Left ventricle myocardium superior (tissue), 1 donor: ENCODE measurements at regions not wholly inside any gene's neighbourhood (a gene's known extent, or its start where the extent isn't known, plus 50 kb on each side); places are given as distances from the start of the nearest gene placed in this dataset.

Experiments used
- ATAC-seq: fragments of 200-7000 bp; cut with Tn5 transposase; one replicate; pipeline ENCODE4 v1.9.1; 2020; ENCODE audit warnings: mild to moderate bottlenecking, moderate library complexity
- DNase-seq: peaks from one replicate; pipeline ENCODE4 v3.0.0-alpha.2; 2020
- intact Hi-C: fragments of 100-400 bp; cut with micrococcal nuclease; formaldehyde crosslinking; loops from one replicate; pipeline ENCODE4 v1.11.0; 2022
- donor health status: DM: no; HTN: yes; CAD: no; lungs with severe emphysema.

DNA sequence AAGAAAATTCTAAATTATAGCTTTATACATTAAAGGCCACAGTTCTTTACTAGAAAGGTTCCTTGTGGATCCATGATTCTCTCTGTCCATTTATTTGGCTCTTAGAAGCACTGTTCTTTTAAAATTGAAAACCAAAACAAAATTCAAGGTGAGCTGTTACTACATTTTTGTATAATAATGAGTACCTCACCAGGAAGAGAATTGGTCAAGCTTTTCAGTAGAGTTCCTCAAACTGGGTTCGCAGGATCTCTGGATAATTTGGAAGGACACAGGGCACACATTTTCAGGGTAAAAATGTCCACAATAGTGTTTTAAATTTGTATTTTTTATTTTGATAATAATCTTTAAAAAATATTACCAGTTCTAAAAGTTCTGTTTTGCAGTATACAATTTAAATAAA, 93.0 kb downstream of the PPP1R3A start:
- ATAC-seq: no peak
- intact Hi-C loops: no loop called here
- DNase-seq: no peak

DNA sequence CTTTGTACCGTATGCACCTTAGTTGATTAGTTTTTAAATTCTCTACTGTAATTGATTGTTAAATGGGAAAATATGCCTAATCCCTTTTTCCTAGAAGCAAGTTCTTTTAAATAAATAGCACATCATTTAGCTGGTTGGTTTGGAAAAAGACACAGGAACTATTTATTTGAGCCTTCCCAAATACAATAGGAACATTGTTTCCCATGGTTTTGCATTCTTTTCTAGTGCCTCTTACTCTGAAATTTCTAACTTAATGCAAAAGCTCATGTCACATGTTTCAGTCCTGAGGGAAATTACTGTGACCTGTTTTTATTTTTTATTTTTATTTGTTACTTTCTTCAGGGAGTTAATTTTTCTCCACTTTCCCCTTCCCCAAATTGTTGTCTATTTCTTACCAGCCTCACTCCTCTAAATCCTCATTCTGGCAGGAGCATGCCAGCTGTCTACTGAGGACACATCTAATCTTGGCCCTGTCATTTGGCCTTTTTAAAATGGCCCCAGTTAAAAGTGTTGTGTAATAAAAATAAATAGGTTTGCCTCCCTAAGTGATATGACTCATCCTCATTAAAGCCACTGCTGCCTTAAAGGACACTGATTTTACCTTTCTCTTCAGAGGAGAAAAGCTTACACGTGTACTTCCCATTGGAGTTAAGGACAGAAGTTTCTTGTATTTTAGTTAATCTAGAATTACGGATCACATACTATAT, 94.5 kb downstream of the PPP1R3A start:
- intact Hi-C loops: no loop called here
- DNase-seq (no peak), ATAC-seq (peak; percentile 88)

GRCh38 chr7:113819474-113819873, 99.3 kb downstream of the PPP1R3A start:
- ATAC-seq: peak; percentile 67
- no peak for DNase-seq
- intact Hi-C loops: no loop called here

DNA sequence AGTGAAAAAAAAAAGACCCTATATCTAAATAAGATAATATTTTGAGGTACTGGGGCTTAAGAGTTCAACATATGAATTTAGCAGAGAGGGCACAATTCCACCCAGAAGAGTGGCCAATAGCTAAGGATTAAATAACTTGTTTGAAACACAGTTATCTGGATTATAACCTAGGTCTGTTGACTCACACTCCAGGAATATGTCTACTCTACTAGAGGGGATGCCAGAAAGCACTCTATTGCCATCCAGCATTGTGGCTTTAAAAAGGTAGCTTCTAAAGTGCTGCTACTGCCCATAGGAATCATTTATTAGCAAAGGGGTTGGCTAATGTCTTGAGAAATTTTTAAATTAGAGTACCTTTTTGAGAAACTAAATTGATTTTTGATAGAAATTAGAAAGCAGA, 102.2 kb downstream of the PPP1R3A start:
- DNase-seq: no peak
- ATAC-seq: peak; percentile 54
- intact Hi-C loops: no loop called here

- intact Hi-C loops: no loop called here
- ATAC-seq: no peak
- no peak for DNase-seq
These were observed 105.3 kb downstream of the PPP1R3A start for GRCh38 chr7:113813471-113813870.

DNA sequence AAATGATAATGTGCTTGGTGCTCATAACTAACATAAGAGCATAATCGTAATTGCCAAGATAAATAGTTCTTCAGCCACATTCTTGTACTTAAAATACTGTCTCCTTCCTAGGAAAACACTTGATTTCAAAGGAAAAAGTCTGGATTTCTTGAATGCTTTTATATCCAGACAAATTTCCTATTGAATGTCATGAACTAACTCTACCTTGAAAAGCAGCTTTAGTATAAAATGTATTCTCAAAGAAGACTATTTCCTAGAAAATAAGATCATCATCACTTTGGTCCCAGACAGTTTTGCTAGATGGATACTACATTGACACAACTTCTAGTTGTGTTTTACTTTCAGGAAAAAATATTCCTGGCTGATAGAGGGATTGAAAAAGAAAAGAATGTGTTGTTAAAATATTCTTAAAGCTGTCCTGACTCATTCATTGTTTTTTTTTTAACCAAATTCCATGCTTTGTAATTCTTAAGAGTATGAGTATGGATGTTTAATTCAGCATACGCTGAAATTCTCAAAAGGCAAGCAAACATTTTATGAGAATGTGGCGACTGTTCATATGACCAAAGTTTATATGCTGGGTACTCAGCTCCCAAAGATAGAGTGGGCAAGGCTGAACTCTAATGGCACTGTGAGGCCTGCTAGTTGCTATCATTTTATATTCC, 106.1 kb downstream of the PPP1R3A start:
- intact Hi-C loops: no loop called here
- ATAC-seq (no peak), DNase-seq (no peak)

GRCh38 chr7:113810080-113810744, 108.6 kb downstream of the PPP1R3A start:
- DNase-seq: no peak
- intact Hi-C loops: no loop called here
- ATAC-seq: no peak

- intact Hi-C loops: no loop called here
- DNase-seq (no peak), ATAC-seq (no peak)
These were observed 109.2 kb downstream of the PPP1R3A start for GRCh38 chr7:113809581-113809980.

GRCh38 chr7:113806633-113807327, 112.0 kb downstream of the PPP1R3A start:
- ATAC-seq: no peak
- DNase-seq: no peak
- intact Hi-C loops: no loop called here

- intact Hi-C loops: no loop called here
- ATAC-seq (no peak), DNase-seq (no peak)
These were observed 112.8 kb downstream of the PPP1R3A start for GRCh38 chr7:113805976-113806375.

DNA sequence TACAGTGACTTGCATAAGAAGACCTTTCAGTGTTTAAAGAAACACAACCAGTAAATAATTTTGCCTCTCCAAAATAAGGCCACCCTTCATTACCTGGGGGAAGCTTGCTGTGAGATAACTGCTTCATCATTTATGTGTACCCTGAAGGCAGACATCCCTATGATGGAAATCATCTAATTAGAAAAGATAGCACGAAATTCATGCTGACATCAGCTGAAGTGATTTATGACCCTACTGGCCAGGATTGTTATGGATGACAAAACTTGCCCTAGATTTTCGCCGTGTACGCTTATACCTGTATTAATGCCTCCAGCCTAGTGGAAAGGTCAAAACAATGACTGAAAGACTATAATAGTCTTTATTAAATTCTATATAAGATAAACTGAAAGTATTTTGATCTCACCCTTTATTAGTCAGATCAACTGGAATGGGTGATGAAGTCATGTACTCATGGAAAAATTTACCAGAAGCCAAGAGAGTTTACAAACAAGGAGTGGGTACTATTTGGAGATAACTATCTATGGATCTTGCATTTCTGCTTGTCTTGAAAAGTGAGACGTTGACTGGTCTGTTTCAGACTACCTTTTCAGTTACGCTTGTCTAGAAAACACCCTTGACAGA, 114.2 kb downstream of the PPP1R3A start:
- intact Hi-C loops: no loop called here
- no peak for DNase-seq
- ATAC-seq: no peak

- ATAC-seq (no peak), DNase-seq (no peak)
- intact Hi-C loops: no loop called here
These were observed 117.1 kb downstream of the PPP1R3A start for GRCh38 chr7:113801751-113802150.

- DNase-seq: no peak
- no peak for ATAC-seq
- intact Hi-C loops: no loop called here
These were observed 118.0 kb downstream of the PPP1R3A start for GRCh38 chr7:113800826-113801225.

GRCh38 chr7:113799896-113800295, 118.9 kb downstream of the PPP1R3A start:
- ATAC-seq (no peak), DNase-seq (no peak)
- intact Hi-C loops: no loop called here

DNA sequence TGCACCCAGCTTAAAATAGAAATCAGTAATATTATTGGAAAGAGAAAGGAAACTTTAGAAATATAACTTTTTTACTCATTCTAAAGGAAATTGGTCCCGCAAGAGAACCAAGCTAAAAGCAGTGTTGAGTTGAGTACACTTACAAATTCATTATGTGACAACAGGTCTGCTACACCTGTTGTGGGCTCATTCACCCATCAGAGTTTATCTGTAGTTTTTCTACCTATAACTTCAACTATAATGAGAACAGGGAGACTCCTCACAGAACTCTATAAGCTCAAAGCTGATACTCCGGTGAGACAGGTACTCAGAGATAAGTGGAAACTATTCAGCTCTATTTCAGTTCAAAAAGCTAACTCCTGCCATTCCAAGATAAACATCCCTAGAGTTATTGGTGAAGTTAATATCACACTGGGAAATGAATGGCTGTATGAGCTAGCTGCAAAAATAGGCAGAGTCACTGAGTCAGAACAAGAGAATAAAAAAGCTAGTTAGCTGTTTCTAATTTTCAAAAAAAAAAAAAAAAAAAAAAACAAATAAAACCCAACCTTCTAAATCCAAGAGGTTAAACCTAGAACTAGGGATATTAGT, 121.3 kb downstream of the PPP1R3A start:
- intact Hi-C loops: no loop called here
- no peak for ATAC-seq

DNA sequence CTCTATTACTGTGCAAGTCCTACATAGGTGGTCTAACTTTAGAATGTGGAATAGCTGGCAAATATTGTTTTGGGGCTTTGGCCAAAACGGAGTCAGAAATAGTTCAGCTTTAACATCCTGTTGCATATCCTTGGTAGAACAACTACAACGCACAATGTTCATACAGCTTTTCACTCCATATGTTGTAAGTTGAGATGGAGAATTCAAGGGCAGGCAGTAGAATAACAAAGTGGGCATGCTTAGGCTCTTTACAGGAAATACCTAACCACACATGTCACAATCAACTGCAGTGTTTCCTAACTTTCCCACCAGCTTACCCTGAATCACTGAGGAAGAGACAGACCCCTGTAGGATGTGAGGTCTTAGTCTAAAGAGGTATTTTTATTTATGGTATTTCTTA, 122.3 kb downstream of the PPP1R3A start:
- DNase-seq (no peak), ATAC-seq (no peak)
- intact Hi-C loops: no loop called here

More for the DNA sequence above, 121.3 kb downstream of the PPP1R3A start:
- no peak for DNase-seq

DNA sequence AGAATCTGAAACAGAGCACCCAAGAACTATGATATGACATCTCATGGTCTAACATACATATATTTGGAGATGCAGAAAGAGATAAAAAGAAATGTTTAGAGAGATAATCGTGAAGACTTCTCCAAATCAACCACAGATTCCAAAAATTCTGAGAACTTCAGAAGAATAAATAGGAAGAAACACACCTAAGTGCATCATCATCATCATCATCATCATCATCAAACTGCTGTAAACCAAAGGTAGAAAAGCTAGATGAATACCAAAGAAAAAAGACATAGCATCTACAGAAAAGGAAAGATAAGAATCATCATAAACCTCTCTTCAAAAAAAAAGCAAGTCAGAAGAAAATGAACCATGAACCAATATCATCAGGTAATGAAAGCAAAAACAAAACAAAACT, 124.2 kb downstream of the PPP1R3A start:
- ATAC-seq: no peak
- intact Hi-C loops: no loop called here
- DNase-seq: no peak

DNA sequence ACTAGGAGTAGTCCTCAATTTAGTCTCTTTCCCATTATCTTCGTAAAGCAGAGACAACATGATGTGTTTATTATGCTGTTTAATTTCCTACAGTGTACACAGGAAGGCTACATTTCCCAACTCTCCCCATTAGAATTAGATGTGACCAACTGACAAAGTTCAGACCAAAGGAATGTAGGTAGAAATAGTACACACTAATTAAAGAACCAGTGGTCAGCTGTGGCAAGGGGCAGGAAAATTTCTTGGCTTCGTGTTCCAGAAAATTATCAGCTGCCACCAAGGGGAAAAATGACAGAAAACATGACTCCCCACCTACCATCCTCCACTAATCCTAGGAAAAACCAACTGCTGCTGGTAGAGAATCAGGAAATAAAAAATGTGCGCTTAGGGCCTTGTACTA, 125.6 kb downstream of the PPP1R3A start:
- intact Hi-C loops: no loop called here
- DNase-seq (no peak), ATAC-seq (no peak)

- DNase-seq: peak; percentile 29
- intact Hi-C loops: no loop called here
- ATAC-seq: peak; percentile 99
These were observed 128.8 kb downstream of the PPP1R3A start for GRCh38 chr7:113790025-113790424.
